22Rv1 (cell line): ENCODE measurements at regions not wholly inside any gene's neighbourhood (a gene's known extent, or its start where the extent isn't known, plus 50 kb on each side); places are given as distances from the start of the nearest gene placed in this dataset.

Experiments
- ZFX ChIP-seq: fragments of 450-650 bp; IDR thresholded peaks from 2 replicates; pipeline ENCODE4 v1.6.1; 2017; ENCODE audit warnings: antibody characterized with exemption, borderline replicate concordance
- TF ChIP-seq, protein P1 (sequence below): fragments of 450-650 bp; IDR thresholded peaks from 2 replicates; pipeline ENCODE4 v1.5.1; 2017; ENCODE audit warnings: mild to moderate bottlenecking

DNA sequence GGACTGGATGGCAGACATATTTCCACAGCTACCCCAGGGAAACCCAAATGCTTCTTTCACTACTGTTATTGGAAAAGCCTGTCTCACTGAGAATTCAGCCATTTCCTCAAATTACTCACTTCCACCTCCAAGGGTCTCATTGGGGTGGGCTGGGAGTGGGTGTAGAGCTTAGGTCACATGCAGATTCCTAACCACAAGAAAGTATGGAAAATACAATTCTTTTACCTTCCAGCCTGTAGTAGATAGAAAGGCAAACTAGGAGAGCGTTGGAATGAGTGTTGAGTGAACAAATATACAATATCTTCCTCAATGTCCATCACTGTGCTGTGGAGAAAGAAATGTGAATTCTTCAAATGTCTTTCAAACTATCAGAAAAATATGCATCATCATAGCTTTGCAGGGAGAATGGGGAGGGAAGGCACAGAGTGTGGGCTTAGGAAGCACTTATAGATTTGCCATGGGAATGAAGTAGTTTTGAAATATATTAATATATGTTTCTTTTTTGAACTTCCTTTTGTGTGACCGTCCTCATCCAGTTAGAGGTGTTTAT lies 245.3 kb upstream of the JADE1 start:
- TF ChIP-seq ZFX: no peak
- TF ChIP-seq, protein P1, sequence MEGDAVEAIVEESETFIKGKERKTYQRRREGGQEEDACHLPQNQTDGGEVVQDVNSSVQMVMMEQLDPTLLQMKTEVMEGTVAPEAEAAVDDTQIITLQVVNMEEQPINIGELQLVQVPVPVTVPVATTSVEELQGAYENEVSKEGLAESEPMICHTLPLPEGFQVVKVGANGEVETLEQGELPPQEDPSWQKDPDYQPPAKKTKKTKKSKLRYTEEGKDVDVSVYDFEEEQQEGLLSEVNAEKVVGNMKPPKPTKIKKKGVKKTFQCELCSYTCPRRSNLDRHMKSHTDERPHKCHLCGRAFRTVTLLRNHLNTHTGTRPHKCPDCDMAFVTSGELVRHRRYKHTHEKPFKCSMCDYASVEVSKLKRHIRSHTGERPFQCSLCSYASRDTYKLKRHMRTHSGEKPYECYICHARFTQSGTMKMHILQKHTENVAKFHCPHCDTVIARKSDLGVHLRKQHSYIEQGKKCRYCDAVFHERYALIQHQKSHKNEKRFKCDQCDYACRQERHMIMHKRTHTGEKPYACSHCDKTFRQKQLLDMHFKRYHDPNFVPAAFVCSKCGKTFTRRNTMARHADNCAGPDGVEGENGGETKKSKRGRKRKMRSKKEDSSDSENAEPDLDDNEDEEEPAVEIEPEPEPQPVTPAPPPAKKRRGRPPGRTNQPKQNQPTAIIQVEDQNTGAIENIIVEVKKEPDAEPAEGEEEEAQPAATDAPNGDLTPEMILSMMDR: no peak
